ENCODE measurements at regions not wholly inside any gene's neighbourhood (a gene's known extent, or its start where the extent isn't known, plus 50 kb on each side); places are given as distances from the start of the nearest gene placed in this dataset.

GRCh38 chr14:31993521-31993951 lies 83.6 kb upstream of the ARHGAP5 start:
- no peak for TF ChIP-seq EP300 (IDR thresholded peaks at IDR 0.05)
- no peak for TF ChIP-seq CTCF (IDR thresholded peaks at IDR 0.05)
- no peak for TF ChIP-seq POLR2A (IDR thresholded peaks at IDR 0.05)
- TF ChIP-seq POLR2AphosphoS5 (IDR thresholded peaks at IDR 0.05) = no peak
- H3K4me1 ChIP-seq = peaks cover 0 to 46% (median 3%) of the 10 kb centered on the region in 3 donors
- H3K27me3 ChIP-seq = no peaks in the 10 kb centered on the region
- H3K27ac ChIP-seq = peak overlapping the region in 1 of 4 donors; percentile 20
- no peaks in the 10 kb centered on the region for H3K36me3 ChIP-seq
- H3K9me3 ChIP-seq = no peaks in the 10 kb centered on the region
- 0 to 85% methylated on average over 1 to 3 of the region's 3 CpGs for WGBS, 2 donors (ENCODE audit: low coverage in 1 of 2)
- H3K4me3 ChIP-seq = no peak overlapping the region
- no peak for ATAC-seq

- Histone ChIP-seq H3K27me3 (no peaks in the 10 kb centered on the region), H3K9me3 (no peaks in the 10 kb centered on the region), H3K36me3 (no peaks in the 10 kb centered on the region), H3K4me1 (peaks cover 0 to 46% (median 3%) of the 10 kb centered on the region in 3 donors), H3K27ac (peak overlapping the region in 3 of 4 donors; percentile 19 to 50 (median 40)), H3K4me3 (no peak overlapping the region)
- TF ChIP-seq CTCF (IDR thresholded peaks at IDR 0.05) = no peak
- no peak for TF ChIP-seq POLR2AphosphoS5 (IDR thresholded peaks at IDR 0.05)
- TF ChIP-seq EP300 (IDR thresholded peaks at IDR 0.05) = no peak
- TF ChIP-seq POLR2A (IDR thresholded peaks at IDR 0.05) = no peak
- WGBS, 2 donors (ENCODE audit: low coverage in 1 of 2) = 20 to 33% methylated on average over 1 to 3 of the region's 3 CpGs
- ATAC-seq = no peak
Measured at GRCh38 chr14:31994391-31995033, 82.6 kb upstream of the ARHGAP5 start.

- Histone ChIP-seq H3K27me3 (no peaks in the 10 kb centered on the region), H3K27ac (no peak overlapping the region), H3K4me3 (no peak overlapping the region), H3K9me3 (no peaks in the 10 kb centered on the region), H3K36me3 (no peaks in the 10 kb centered on the region), H3K4me1 (peaks cover 0 to 22% (median 0%) of the 10 kb centered on the region in 3 donors)
- ATAC-seq = no peak
- no peak for TF ChIP-seq POLR2A (IDR thresholded peaks at IDR 0.05)
- no peak for TF ChIP-seq EP300 (IDR thresholded peaks at IDR 0.05)
- TF ChIP-seq POLR2AphosphoS5 (IDR thresholded peaks at IDR 0.05) = no peak
- TF ChIP-seq CTCF (IDR thresholded peaks at IDR 0.05) = no peak
- WGBS, 2 donors (ENCODE audit: low coverage in 1 of 2) = 94% methylated on average over 3 of the region's 5 CpGs; no CpG with 5 or more reads in 1 of the 2 donors
Measured at GRCh38 chr14:32003585-32003984, 73.5 kb upstream of the ARHGAP5 start.

- Histone ChIP-seq H3K4me3 (no peak overlapping the region), H3K4me1 (peaks cover 0 to 22% (median 0%) of the 10 kb centered on the region in 3 donors), H3K36me3 (no peaks in the 10 kb centered on the region), H3K27ac (no peak overlapping the region), H3K27me3 (no peaks in the 10 kb centered on the region), H3K9me3 (no peaks in the 10 kb centered on the region)
- WGBS, 2 donors (ENCODE audit: low coverage in 1 of 2) = 61 to 82% methylated on average over 4 of the region's 4 CpGs
- ATAC-seq = no peak
- TF ChIP-seq POLR2A (IDR thresholded peaks at IDR 0.05) (no peak), EP300 (IDR thresholded peaks at IDR 0.05) (no peak), POLR2AphosphoS5 (IDR thresholded peaks at IDR 0.05) (no peak), CTCF (IDR thresholded peaks at IDR 0.05) (no peak)
Measured at GRCh38 chr14:32004300-32004699, 72.8 kb upstream of the ARHGAP5 start.

- ATAC-seq = no peak
- Histone ChIP-seq H3K9me3 (no peaks in the 10 kb centered on the region), H3K27ac (no peak overlapping the region), H3K27me3 (no peaks in the 10 kb centered on the region), H3K4me3 (no peak overlapping the region), H3K4me1 (peaks cover 0 to 22% (median 0%) of the 10 kb centered on the region in 3 donors), H3K36me3 (no peaks in the 10 kb centered on the region)
- WGBS, 2 donors (ENCODE audit: low coverage in 1 of 2) = 76 to 92% methylated on average over 3 to 5 of the region's 5 CpGs
- TF ChIP-seq CTCF (IDR thresholded peaks at IDR 0.05) (no peak), POLR2AphosphoS5 (IDR thresholded peaks at IDR 0.05) (no peak), EP300 (IDR thresholded peaks at IDR 0.05) (no peak), POLR2A (IDR thresholded peaks at IDR 0.05) (no peak)
Measured at GRCh38 chr14:32005628-32006027, 71.5 kb upstream of the ARHGAP5 start.

Measured in gastroesophageal sphincter (tissue), 4 donors.